Pancreas (tissue), 10 donors: ENCODE measurements at regions not wholly inside any gene's neighbourhood (a gene's known extent, or its start where the extent isn't known, plus 50 kb on each side); places are given as distances from the start of the nearest gene placed in this dataset.

Source experiments
- ATAC-seq, 4 donors: fragments of 200-7000 bp; cut with Tn5 transposase; one replicate each; pipeline versions ENCODE4 v1.8.0 to v1.9.1; 2020; ENCODE audit warnings: mild to moderate bottlenecking in 4 of 4, moderate library complexity in 4 of 4
- DNase-seq, 6 donors: peaks; one replicate each; pipeline ENCODE4 v3.0.0-alpha.2; 2020
- FAIRE-seq: peaks from 2 replicates; lab custom pipeline; 2012; peaks lifted over from hg19 to GRCh38; lab: Jason Lieb, UNC
- H3K27ac ChIP-seq, 4 donors: fragments of 200-600 bp; sonication (generic); 1 replicate in 3 of 4; 2 replicates in 1 of 4; pipeline versions ENCODE4 v1.5.0 to v1.8.0; 2020
- H3K27me3 ChIP-seq, 4 donors: fragments of 200-600 bp; one replicate each; pipeline ENCODE4 v1.8.0; 2021
- H3K36me3 ChIP-seq, 3 donors: fragments of 200-600 bp; sonication (generic) in 1 of 3; one replicate each; pipeline versions ENCODE4 v1.5.0 to v1.8.0; 2020 to 2021
- H3K4me1 ChIP-seq, 3 donors: fragments of 200-600 bp; one replicate each; pipeline ENCODE4 v1.8.0; 2021
- H3K4me3 ChIP-seq, 4 donors: fragments of 200-600 bp; sonication (generic) in 2 of 4; one replicate each; pipeline versions ENCODE4 v1.5.0 to v1.8.0; 2020 to 2021
- H3K9me3 ChIP-seq, 4 donors: fragments of 200-600 bp; one replicate each; pipeline ENCODE4 v1.8.0; 2021
- CTCF ChIP-seq, 4 donors: fragments of 200-600 bp; sonication (generic) in 3 of 4; IDR thresholded peaks; one replicate each; pipeline versions ENCODE4 v1.5.0 to v1.8.0; 2021; ENCODE audit warnings: antibody characterized with exemption in 4 of 4
- WGBS, 2 donors: extraction: QIAGEN DNeasy Blood & Tissue Kit; methylation state at CpG; one replicate each; pipeline ENCODE4 v1.1.7; 2013; 5-methylcytosine and 5-hydroxymethylcytosine counted together
- intact Hi-C, 3 donors: fragments of 100-400 bp; cut with DNase I; formaldehyde crosslinking; loops; one replicate each; pipeline versions ENCODE4 v1.11.1 to v1.14.2; 2022
- donor health status: healthy with polysubstance abuse.
- donor health status: DM: no; HTN: no; CAD: no; lungs with moderate emphysema.
- donor health status: DM: no; HTN: no; CAD: no.
- donor health status: control.
- donor health status: control.
- donor health status: Bipolar disorder and iron deficiency.
- donor health status: DM: yes; HTN: yes; CAD: no.
- donor health status: DM: no; HTN: no; CAD: no.
- donor health status: DM: no; HTN: no; CAD: no.
- donor health status: DM: yes; HTN: yes; CAD: no.

GRCh38 chr17:33497623-33498022 lies 204.5 kb upstream of the ASIC2 start:
- ATAC-seq = no peak
- TF ChIP-seq CTCF (IDR thresholded peaks at IDR 0.05) = no peak
- no peak for DNase-seq
- Histone ChIP-seq H3K4me1 (no peaks in the 10 kb centered on the region), H3K27me3 (peaks cover 0 to 4% (median 0%) of the 10 kb centered on the region in 4 donors), H3K4me3 (no peak overlapping the region), H3K9me3 (no peaks in the 10 kb centered on the region), H3K27ac (no peak overlapping the region), H3K36me3 (no peaks in the 10 kb centered on the region)
- intact Hi-C loops = no loop called here
- FAIRE-seq = no peak
- WGBS, 2 donors = 44 to 47% methylated on average over 3 of the region's 3 CpGs

GRCh38 chr17:33498069-33498468 lies 205.0 kb upstream of the ASIC2 start:
- Histone ChIP-seq H3K4me1 (no peaks in the 10 kb centered on the region), H3K9me3 (no peaks in the 10 kb centered on the region), H3K27ac (no peak overlapping the region), H3K36me3 (no peaks in the 10 kb centered on the region), H3K27me3 (peaks cover 0 to under 1% (median 0%) of the 10 kb centered on the region in 4 donors), H3K4me3 (no peak overlapping the region)
- 57 to 75% methylated on average over 6 of the region's 6 CpGs for WGBS, 2 donors
- ATAC-seq (no peak), FAIRE-seq (no peak), DNase-seq (no peak)
- intact Hi-C loops = no loop called here
- TF ChIP-seq CTCF (IDR thresholded peaks at IDR 0.05) = no peak

GRCh38 chr17:33499040-33499439 lies 205.9 kb upstream of the ASIC2 start:
- FAIRE-seq (no peak), ATAC-seq (no peak), DNase-seq (no peak)
- no peaks in the 10 kb centered on the region for H3K9me3 ChIP-seq
- H3K27me3 ChIP-seq = no peaks in the 10 kb centered on the region
- no peak overlapping the region for H3K27ac ChIP-seq
- no peak overlapping the region for H3K4me3 ChIP-seq
- no peaks in the 10 kb centered on the region for H3K36me3 ChIP-seq
- intact Hi-C loops = no loop called here
- no peaks in the 10 kb centered on the region for H3K4me1 ChIP-seq
- no peak for TF ChIP-seq CTCF (IDR thresholded peaks at IDR 0.05)

- no peak for TF ChIP-seq CTCF (IDR thresholded peaks at IDR 0.05)
- H3K27me3 ChIP-seq = no peaks in the 10 kb centered on the region
- no peak overlapping the region for H3K4me3 ChIP-seq
- H3K36me3 ChIP-seq = no peaks in the 10 kb centered on the region
- no peak overlapping the region for H3K27ac ChIP-seq
- DNase-seq (no peak), ATAC-seq (no peak), FAIRE-seq (no peak)
- WGBS, 2 donors = 64 to 69% methylated on average over 3 of the region's 3 CpGs
- no peaks in the 10 kb centered on the region for H3K4me1 ChIP-seq
- intact Hi-C loops = no loop called here
- H3K9me3 ChIP-seq = no peaks in the 10 kb centered on the region
Observed at GRCh38 chr17:33500151-33500550, 207.1 kb upstream of the ASIC2 start.

GRCh38 chr17:33501185-33501584 lies 208.1 kb upstream of the ASIC2 start:
- no peaks in the 10 kb centered on the region for H3K9me3 ChIP-seq

More at GRCh38 chr17:33501185-33501584, 208.1 kb upstream of the ASIC2 start:
- no peaks in the 10 kb centered on the region for H3K36me3 ChIP-seq
- no peaks in the 10 kb centered on the region for H3K4me1 ChIP-seq
- 76 to 78% methylated on average over 6 of the region's 6 CpGs for WGBS, 2 donors
- DNase-seq (no peak), FAIRE-seq (no peak), ATAC-seq (no peak)
- no peak for TF ChIP-seq CTCF (IDR thresholded peaks at IDR 0.05)
- no peak overlapping the region for H3K27ac ChIP-seq
- H3K27me3 ChIP-seq = no peaks in the 10 kb centered on the region
- intact Hi-C loops = no loop called here
- no peak overlapping the region for H3K4me3 ChIP-seq
